ENCODE measurements at regions not wholly inside any gene's neighbourhood (a gene's known extent, or its start where the extent isn't known, plus 50 kb on each side); places are given as distances from the start of the nearest gene placed in this dataset.

DNA sequence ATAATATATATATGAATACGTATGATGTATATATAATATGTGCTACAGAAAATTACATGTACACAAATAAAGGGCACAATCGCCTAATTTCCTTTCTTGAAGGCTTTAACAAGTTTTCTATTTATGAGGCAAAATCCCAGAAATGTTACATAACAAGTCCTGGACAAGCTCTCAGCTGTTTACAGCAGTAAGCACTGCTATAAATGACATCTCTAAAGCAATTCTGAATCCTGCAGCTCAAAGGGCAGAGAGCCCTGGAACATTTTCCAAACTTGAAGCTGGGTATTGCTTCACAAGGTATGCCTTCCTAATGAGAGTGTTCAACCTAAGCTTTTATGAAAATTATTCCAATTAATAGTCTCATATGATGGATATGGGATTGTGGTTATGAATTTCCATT, 222.3 kb upstream of the GCFC2 start:
- no peaks in the 10 kb centered on the region for H3K79me2 ChIP-seq (ENCODE audit: low read length)
- no peaks in the 10 kb centered on the region for H3K9me3 ChIP-seq (replicated peaks; ENCODE audit: insufficient read depth, low read length)
- no peak overlapping the region for H3K4me2 ChIP-seq (ENCODE audit: low read depth, low read length)
- no peak overlapping the region for H3K4me3 ChIP-seq (ENCODE audit: low read length)
- H3K9me2 ChIP-seq (replicated peaks; ENCODE audit: insufficient read depth, low read length): no peaks in the 10 kb centered on the region
- no peak overlapping the region for H3K9ac ChIP-seq (ENCODE audit: low read length)
- TF ChIP-seq EZH2phosphoT487 (IDR thresholded peaks at IDR 0.05; ENCODE audit: low read length): no peak
- TF ChIP-seq, protein P1, sequence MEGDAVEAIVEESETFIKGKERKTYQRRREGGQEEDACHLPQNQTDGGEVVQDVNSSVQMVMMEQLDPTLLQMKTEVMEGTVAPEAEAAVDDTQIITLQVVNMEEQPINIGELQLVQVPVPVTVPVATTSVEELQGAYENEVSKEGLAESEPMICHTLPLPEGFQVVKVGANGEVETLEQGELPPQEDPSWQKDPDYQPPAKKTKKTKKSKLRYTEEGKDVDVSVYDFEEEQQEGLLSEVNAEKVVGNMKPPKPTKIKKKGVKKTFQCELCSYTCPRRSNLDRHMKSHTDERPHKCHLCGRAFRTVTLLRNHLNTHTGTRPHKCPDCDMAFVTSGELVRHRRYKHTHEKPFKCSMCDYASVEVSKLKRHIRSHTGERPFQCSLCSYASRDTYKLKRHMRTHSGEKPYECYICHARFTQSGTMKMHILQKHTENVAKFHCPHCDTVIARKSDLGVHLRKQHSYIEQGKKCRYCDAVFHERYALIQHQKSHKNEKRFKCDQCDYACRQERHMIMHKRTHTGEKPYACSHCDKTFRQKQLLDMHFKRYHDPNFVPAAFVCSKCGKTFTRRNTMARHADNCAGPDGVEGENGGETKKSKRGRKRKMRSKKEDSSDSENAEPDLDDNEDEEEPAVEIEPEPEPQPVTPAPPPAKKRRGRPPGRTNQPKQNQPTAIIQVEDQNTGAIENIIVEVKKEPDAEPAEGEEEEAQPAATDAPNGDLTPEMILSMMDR (IDR thresholded peaks at IDR 0.05; ENCODE audit: low read length): no peak
- no peak for TF ChIP-seq EZH2 (optimal IDR thresholded peaks at IDR 0.05; ENCODE audit: low read depth, low read length)
- H3K27me3 ChIP-seq (replicated peaks; ENCODE audit: insufficient read depth, low read length): no peaks in the 10 kb centered on the region
- H3F3A ChIP-seq (ENCODE audit: insufficient read depth, low read length): no peaks in the 10 kb centered on the region
- no peak overlapping the region for H3K27ac ChIP-seq (ENCODE audit: low read length)
- no peaks in the 10 kb centered on the region for H4K20me1 ChIP-seq (ENCODE audit: insufficient read depth, low read length)
- no peak for DNase-seq
- no peak overlapping the region for H2AFZ ChIP-seq (ENCODE audit: low read length)
- H3K4me1 ChIP-seq (ENCODE audit: low read length): no peaks in the 10 kb centered on the region
- no peaks in the 10 kb centered on the region for H3K36me3 ChIP-seq (replicated peaks; ENCODE audit: insufficient read depth, low read length)

DNA sequence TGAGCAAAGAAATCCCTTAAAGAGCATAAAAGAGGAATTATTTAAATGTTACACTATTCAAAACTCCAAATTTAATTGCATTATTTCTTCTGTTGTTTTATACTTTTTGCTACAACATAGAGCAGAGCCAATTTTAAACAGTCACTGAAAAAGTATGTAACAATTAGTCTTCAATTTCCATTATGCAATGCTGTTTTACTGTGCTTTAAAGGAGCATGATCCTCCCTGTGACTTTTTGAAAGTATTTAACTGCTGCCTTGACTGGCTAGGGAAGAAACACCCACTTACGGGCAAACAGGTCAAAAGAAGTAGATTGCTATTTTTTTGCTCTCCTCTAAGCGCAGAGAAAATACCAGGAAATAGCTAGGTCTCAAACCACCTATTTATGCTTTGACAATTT, 217.4 kb upstream of the GCFC2 start:
- H3K27me3 ChIP-seq (replicated peaks; ENCODE audit: insufficient read depth, low read length): no peaks in the 10 kb centered on the region
- no peak overlapping the region for H3K4me3 ChIP-seq (ENCODE audit: low read length)
- no peak overlapping the region for H3K4me2 ChIP-seq (ENCODE audit: low read depth, low read length)
- no peaks in the 10 kb centered on the region for H3K79me2 ChIP-seq (ENCODE audit: low read length)
- no peaks in the 10 kb centered on the region for H3K9me3 ChIP-seq (replicated peaks; ENCODE audit: insufficient read depth, low read length)
- no peak for DNase-seq
- no peak overlapping the region for H3K9ac ChIP-seq (ENCODE audit: low read length)
- no peak overlapping the region for H3K27ac ChIP-seq (ENCODE audit: low read length)
- no peaks in the 10 kb centered on the region for H4K20me1 ChIP-seq (ENCODE audit: insufficient read depth, low read length)
- H3K4me1 ChIP-seq (ENCODE audit: low read length): no peaks in the 10 kb centered on the region
- TF ChIP-seq EZH2phosphoT487 (IDR thresholded peaks at IDR 0.05; ENCODE audit: low read length): no peak
- TF ChIP-seq EZH2 (optimal IDR thresholded peaks at IDR 0.05; ENCODE audit: low read depth, low read length): no peak
- TF ChIP-seq, protein P1 (IDR thresholded peaks at IDR 0.05; ENCODE audit: low read length): no peak
- no peaks in the 10 kb centered on the region for H3K9me2 ChIP-seq (replicated peaks; ENCODE audit: insufficient read depth, low read length)
- H3K36me3 ChIP-seq (replicated peaks; ENCODE audit: insufficient read depth, low read length): no peaks in the 10 kb centered on the region
- H2AFZ ChIP-seq (ENCODE audit: low read length): no peak overlapping the region
- no peaks in the 10 kb centered on the region for H3F3A ChIP-seq (ENCODE audit: insufficient read depth, low read length)

DNA sequence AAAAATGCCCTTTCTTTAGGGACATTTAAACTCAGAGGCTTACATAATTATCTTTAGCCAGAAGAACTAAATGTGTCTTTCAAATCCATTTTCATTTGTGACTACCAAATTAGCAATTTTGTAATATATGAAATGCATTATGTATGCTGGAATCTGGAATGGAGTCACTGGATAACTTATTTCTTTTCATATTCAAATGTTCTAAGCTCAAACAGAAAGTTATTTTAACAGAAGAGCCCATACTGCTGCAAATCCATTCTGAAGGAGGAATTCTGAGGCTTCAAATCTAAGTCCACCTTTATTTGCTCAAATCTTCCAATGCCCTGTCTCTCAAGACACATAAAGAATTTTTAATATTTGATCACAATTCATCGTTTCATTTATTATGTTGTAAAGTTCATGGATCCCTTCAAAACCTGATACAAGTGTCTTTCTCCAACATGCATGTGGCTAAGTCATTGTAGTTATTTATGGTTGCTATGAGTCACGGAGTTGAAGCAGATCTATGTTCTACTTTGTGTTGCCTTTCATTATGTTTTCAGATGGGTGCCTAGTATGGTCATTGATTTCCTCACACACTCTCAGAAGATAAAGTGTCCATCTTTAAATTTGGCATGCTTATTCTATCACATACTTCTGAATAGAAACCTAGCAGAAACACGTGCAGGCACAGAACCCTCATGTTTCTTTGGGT, 214.8 kb upstream of the GCFC2 start:
- H3K4me3 ChIP-seq (ENCODE audit: low read length): no peak overlapping the region

More for the DNA sequence above, 214.8 kb upstream of the GCFC2 start:
- Histone ChIP-seq H3F3A (ENCODE audit: insufficient read depth, low read length) (no peaks in the 10 kb centered on the region), H3K36me3 (replicated peaks; ENCODE audit: insufficient read depth, low read length) (no peaks in the 10 kb centered on the region), H3K9me2 (replicated peaks; ENCODE audit: insufficient read depth, low read length) (no peaks in the 10 kb centered on the region), H4K20me1 (ENCODE audit: insufficient read depth, low read length) (no peaks in the 10 kb centered on the region), H3K9me3 (replicated peaks; ENCODE audit: insufficient read depth, low read length) (no peaks in the 10 kb centered on the region), H3K27ac (ENCODE audit: low read length) (no peak overlapping the region), H3K79me2 (ENCODE audit: low read length) (no peaks in the 10 kb centered on the region), H3K4me1 (ENCODE audit: low read length) (no peaks in the 10 kb centered on the region), H3K9ac (ENCODE audit: low read length) (no peak overlapping the region), H3K27me3 (replicated peaks; ENCODE audit: insufficient read depth, low read length) (no peaks in the 10 kb centered on the region), H3K4me2 (ENCODE audit: low read depth, low read length) (no peak overlapping the region), H2AFZ (ENCODE audit: low read length) (no peak overlapping the region)
- TF ChIP-seq EZH2 (optimal IDR thresholded peaks at IDR 0.05; ENCODE audit: low read depth, low read length) (no peak), EZH2phosphoT487 (IDR thresholded peaks at IDR 0.05; ENCODE audit: low read length) (no peak)
- TF ChIP-seq, protein P1 (IDR thresholded peaks at IDR 0.05; ENCODE audit: low read length): no peak
- no peak for DNase-seq
